Right lung (tissue), 2 donors: ENCODE measurements at regions not wholly inside any gene's neighbourhood (a gene's known extent, or its start where the extent isn't known, plus 50 kb on each side); places are given as distances from the start of the nearest gene placed in this dataset.
"Not testable (repeated sequence)": the region's sequence is repeated elsewhere in the genome, so short reads cannot be mapped to it uniquely, and the experiment has no call there.

Source experiments
- DNase-seq, 2 donors: peaks; one replicate each; pipeline ENCODE4 v3.0.0-alpha.2; 2013

DNA sequence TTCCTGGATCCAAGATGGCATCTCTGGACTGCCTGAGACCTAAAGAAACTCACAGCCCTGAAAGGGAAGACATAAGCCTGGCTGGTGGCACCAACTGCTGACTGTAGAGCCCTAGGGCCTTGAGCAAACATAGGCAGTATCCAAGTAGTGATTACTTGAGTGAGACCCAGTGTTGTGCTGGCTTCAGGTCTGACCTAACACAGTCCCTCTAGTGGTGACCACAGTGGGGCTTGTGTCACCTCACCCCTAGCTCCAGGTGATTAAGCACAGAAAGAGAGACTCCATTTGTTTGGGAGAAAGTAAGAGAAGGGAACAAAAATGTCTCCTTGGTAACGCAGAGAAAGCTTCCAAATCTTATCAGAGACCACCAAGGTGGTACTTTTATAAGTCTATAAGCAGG lies 496.3 kb upstream of the HTR2C start:
- no peak for DNase-seq

DNA sequence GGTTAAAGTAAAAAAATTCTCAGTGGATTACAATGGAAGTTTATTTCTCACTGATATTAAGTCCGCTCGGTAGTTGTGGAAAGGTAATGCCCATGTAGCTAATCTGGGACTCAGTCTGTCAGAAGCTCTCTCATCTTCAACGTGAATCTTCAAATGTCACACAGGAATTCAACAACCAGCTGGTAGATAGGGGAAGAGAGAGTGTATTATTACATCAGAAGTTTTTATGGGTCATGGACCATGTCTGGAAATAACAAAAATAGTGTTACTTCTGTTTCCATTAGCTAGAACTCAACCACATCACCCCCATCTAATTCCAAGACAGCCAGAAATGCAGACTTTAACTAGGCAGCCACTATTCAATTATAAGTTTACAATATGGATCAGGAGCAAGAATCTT lies 506.1 kb upstream of the HTR2C start:
- no peak for DNase-seq

DNA sequence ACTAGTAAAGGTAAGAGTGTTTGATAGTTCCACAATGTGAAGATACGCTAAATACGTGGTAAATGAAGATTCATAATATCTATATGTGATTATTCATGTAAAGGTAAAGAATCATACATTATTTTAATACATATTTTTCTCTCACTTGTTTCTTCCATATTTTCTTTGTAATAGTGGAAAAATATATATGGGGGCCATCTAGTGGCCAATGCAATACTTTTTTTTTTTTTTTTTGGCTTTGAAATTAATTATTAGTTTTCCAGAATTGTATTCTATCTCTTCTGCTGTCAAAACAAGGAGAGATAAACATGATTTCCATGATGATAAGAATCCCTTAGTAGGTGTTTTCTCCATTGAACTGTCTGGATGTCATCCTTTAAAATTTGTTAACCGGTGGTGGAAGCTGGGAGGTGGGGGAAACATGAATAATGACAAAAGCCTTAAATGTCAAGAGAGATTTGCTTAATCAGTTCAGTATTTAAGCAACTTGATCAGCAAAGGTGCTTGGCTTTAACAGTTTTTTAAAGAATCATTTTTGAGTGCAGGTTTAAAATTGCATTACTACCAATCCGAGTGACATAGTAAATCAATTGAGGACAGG lies 508.7 kb upstream of the HTR2C start:
- DNase-seq: no peak

DNA sequence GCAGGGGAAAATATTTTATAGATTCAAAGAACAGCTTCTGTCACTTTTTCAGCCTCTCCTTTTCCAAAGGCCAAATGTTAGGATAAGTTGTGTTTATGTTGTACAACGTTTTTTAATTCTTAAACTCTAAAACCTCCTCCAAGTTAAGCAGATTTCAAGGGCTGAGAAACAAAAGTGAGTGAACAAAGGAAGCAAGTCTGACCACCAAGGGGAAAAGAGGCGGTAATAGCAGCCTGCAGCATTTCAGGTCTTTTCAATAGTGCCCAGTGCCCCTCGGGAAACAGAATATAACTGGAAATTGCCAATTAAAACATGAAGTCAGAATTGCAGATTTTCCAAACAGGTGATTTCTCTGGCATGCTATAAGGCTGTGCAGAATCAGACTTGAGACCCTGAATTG lies 510.0 kb upstream of the HTR2C start:
- no peak for DNase-seq

GRCh38 chrX:114071412-114071811 lies 512.5 kb upstream of the HTR2C start:
- DNase-seq: no peak

DNA sequence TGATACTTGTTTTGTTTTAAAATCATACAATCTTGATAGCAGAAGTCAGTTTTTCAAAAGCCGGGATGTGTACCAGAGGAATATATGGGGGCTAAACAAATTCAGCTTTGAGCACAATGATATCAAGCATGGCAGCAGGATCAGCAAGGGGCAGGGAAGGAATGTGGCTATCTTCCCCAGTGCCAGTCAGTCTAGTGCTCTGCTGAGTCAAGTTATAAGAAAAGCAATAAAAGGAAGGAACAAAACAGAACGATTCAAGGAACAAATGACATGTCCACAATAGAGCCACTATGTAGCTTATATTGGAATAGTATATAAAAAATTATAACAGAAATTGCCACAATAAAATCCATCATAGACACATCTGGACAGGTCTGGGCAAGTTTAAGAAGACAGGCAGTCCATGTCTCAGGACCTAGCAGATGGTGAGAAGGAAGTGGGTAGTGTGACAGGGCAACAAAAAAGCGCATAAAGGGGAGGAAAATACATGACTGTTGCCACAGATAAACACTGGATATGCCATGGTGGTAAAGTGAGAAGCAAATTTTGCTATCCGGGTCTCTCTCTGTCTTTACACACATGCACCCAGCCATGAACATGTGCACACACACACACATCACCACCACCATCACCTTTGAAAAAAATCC lies 518.2 kb upstream of the HTR2C start:
- no peak for DNase-seq

DNA sequence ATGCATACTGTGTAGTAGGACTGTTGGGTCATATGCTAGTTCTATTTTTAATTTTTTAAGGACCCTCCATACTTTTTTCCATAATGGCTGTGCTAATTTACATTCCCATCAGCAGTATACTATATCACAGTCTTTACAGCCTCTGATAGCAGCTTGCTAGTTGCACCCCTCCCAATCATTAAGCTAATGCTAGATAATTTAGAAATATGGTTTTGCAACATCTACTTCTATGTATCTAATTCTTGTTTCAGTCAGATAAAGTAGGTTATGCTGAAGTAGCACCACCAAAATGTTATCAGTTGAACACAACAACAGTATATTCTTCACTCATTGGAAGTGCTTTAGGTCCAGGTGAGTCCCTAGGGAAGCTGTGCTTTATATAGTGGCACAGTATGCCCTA lies 522.7 kb upstream of the HTR2C start:
- DNase-seq: no peak

- no peak for DNase-seq
Observed at GRCh38 chrX:114058988-114059418, 524.9 kb upstream of the HTR2C start.

- DNase-seq: not testable (repeated sequence)
Observed at GRCh38 chrX:114057422-114057821, 526.5 kb upstream of the HTR2C start.

DNA sequence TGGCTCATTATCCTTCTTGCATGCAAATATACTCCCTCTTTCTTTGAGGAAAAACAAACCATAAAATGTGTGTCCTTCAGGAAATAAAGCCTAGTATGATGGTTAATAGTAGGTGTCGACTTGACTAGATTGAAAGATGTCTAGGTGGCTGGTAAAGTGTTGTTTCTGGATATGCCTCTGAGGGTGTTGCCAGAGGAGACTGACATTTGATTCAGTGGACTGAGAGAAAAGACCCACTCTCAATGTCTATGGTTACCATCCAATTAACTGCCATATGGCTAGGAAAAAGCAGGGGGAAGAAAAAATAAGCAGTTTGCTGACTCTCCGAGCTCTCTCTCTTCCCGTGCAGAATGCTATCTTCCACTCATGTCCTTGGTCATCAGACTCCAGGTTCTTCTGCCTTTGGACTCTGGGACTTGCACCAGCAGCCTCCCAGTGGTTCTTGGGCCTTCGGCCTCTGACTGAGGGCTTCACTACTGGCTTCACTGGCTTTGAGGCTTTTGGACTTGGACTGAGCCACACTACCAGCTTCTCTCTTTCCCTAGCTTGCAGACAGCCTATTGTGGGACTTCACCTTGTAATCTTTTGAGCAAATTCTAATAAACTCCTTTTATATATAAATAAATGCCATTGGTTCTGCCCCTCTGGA lies 532.1 kb upstream of the HTR2C start:
- DNase-seq: no peak

GRCh38 chrX:114050075-114050796 lies 533.6 kb upstream of the HTR2C start:
- no peak for DNase-seq

GRCh38 chrX:114049063-114049462 lies 534.8 kb upstream of the HTR2C start:
- DNase-seq: no peak

GRCh38 chrX:114047558-114047957 lies 536.3 kb upstream of the HTR2C start:
- DNase-seq: no peak

GRCh38 chrX:114046695-114047279 lies 537.1 kb upstream of the HTR2C start:
- DNase-seq: no peak

GRCh38 chrX:114041470-114041869 lies 542.4 kb upstream of the HTR2C start:
- not testable (repeated sequence) for DNase-seq

- not testable (repeated sequence) for DNase-seq
Observed at GRCh38 chrX:114040661-114041269, 543.1 kb upstream of the HTR2C start.

GRCh38 chrX:114040111-114040510 lies 543.8 kb upstream of the HTR2C start:
- DNase-seq: not testable (repeated sequence)

- no peak for DNase-seq
Observed at GRCh38 chrX:114038358-114038757, 545.5 kb upstream of the HTR2C start.

DNA sequence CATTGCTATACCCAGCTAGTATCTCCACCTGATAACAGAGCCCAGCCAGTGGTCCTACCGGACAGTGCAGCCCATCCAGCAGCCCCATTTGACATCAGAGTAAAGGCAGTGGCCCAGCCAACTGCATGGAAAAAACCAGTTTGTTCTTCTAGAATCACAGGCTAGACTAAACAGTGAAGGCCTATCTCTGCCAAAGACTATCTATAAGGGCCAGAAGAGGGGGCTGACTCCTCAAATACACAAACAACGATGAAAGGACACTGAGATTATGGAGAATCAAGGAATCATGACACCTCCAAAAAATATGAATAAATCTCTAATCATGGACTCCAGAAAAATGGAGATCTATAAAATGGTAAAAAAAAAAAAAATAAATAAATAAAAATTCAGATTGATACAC lies 546.4 kb upstream of the HTR2C start:
- DNase-seq: no peak

- DNase-seq: no peak
Observed at GRCh38 chrX:114028907-114029662, 554.8 kb upstream of the HTR2C start.

DNA sequence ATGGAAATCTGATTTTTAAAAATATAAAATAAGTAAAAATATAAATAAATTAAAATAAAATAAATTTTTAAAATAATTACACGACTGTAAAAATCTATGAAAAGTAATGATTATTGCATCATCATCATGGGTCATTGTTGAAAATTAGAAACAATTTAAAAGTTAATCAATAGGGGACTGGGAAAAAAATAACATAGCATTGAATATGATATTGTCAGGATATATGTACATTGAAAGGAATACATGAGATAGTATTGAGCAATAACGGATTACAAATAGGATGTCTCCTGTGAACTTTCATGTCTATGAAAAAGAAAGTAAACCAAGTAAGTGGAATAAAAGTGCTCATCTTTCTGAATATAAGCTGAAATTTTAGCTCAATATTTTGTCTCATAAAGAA lies 566.8 kb upstream of the HTR2C start:
- no peak for DNase-seq
